Activated T-cell treated with anti-CD3 and anti-CD28 coated beads, Interleukin-2, amount 50 U/mL, for 48 hours (primary cell): ENCODE measurements at regions not wholly inside any gene's neighbourhood (a gene's known extent, or its start where the extent isn't known, plus 50 kb on each side); places are given as distances from the start of the nearest gene placed in this dataset.

Source experiments
- DNase-seq, 2 experiments: peaks; one replicate each; pipeline ENCODE4 v3.0.0-alpha.2; 2020

- DNase-seq: no peak
Observed at GRCh38 chrX:45768666-45769236, 568.1 kb upstream of the DIPK2B start.

DNA sequence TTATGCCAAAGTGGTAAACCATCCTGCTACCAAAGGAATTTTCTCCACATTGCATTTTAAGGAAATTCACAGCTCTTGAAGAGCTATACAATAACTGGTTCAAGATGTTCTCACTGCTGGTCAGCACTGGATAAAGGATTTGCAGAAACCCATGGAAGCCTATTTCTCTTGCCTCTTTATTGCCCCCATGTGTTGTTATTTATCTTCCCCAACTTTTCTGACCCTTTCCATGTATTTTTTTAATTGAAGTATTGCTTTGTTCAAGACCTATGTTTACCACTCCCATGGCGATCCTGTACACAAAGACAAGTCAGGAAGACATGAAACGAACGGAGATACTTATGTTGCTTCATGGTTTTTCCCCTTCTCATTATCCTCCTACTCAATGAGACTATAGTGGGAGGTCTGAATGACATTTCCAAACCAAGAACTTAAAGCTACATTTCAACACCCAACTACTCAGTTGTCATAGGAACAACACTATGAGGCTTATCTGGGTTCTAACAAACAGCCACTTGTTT is 566.4 kb upstream of the DIPK2B start:
- no peak for DNase-seq

DNA sequence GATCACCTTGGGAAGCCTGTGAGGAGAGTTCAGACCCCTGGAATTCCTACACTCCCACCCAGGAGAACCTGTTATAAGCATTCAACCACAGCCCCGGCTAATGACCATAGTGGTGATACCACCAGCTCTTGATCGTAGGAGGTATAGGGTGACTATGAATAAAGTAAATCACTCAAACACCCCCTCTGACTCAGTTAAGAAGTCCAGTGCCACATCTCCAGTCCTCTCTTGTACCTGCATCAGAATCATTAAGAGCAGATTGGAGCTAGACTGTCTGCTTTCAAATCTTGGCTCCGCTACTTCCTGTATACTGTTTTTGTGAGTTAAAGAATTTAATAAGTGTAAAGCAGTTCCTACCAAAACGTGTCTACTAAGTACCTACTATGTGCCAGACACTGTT is 565.1 kb upstream of the DIPK2B start:
- no peak for DNase-seq

DNA sequence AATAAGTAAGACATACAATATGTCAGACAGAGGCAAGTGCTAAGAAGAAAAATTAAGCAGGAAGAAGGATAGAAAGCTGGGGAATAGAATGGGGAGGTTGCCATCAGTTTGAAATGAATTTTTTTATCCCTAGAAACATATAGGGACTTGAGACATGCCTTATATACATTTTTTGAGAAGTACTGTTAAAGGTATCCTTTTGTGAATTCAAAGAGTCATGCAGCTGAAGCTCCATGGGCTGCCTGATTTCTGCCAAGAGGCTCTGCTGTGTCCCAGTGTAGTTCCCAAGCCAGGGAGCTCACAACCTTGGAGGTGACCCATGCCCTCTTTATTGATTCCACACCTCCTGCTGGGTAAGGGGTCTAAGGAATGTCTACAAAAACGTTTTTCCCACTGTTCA is 564.6 kb upstream of the DIPK2B start:
- no peak for DNase-seq

DNA sequence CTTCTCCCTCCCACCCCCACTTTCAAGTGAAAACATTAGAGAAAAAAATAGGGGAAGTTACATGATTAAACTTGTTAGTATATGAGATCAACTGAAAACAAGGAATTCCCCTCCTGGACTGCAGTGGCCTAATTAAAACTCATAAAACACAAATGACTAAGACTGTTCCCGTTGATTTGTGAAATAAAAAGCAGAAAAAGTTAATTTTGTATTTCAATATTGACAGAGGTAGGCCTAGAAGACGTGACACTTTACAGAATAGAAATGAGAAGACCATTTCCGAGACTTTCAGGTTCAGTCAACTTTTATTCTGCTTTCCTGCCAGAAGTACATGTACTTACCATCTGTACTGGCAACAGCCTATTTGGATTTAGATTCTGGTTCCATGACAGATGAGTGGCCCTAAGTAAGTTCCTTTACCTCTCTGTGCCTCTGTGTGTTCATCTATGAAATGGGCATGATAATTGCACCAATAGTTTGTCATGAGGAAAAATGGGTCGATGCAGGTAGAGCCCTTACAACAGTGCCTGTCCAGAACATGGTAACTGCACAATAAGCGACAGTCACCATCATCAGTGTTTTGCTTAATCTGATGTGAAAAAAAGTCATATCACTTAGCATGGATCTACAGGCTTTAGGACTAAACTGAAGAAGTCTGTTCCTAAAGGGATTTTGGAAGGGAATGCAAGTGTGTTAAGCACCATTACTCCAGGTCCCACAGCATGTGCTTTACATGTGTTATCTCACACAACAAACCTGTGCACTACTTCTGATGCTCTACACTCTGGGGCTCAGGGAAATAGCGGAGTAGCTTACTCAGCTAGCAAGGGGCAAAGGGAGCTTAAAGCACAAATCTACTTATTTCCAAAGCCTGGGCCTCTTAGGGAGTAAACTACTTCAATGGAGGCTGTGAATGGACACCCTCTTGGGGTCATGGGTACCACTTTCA is 562.3 kb upstream of the DIPK2B start:
- DNase-seq: no peak

DNA sequence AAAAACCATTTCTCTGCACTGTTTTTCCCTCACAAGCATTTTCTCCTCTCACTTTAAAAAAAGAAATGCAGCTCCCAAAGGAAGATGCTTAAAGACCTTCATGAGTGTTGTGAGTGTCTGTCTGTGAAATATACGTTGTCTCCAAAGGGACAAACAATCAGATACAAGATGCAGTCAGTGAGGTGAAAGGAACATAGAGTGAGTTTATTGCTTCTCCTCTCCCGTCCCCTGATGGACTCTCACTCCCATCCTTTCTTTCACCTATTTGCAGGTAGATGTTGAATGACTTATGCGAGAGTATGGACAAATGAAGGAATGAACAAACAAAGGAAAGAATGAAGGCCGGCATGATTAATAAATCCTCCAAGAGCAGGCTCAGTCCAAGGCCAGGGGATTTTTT is 561.2 kb upstream of the DIPK2B start:
- no peak for DNase-seq

DNA sequence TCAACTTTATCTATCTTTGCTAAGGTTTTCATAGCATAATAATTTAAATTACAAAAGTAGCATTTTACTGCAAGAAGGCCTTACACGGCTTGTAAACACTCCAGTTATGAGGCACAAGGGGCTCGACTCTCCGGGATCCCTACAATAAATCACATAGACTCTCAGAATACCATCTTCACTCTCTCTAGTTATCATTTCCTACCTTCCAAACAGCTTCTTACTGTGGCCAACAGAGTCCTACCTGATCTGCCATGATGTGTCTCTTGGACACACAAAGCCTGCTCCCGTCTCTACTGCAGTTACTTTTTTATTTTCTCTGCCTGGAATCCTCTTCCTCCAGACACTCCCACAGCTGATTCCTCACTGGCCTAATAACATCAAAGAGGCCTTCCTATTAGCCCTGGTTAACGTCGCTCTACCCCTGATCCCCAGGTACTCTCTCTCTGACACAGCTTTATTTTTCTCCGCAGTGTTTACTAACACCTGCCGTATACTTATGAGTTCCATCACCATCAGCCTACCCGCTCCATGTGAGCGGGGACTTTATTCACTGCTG is 559.6 kb upstream of the DIPK2B start:
- no peak for DNase-seq

DNA sequence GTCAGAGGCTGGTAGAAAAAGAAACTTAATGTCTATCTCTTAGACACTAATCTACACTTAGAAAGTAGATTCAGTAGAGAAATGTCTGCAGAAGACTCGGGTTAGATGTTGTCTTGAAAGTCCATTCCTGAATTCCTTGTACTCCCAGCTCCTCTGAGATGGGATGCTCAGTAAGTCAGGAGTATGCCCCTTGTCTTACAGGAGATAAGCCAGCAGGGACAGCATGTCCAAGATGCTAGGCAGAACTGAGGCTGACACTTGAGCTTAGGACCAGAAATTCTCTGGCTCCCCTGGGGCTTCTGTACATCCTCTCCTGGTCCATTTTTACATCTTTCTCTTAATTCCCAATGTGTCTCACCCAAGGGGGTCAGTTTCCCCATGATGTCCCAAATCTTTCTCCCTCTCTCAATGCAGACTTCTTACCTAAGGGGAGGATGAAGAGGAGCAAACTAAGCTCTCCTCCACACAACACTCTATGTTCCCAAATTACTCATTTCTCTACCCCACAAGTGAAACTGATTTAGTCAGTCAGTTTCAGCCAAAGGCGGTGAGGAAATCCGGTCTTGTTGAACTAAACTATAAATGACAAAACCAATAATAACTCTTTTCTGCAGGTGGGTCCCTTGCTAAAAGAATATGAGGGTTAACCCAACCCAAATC is 558.2 kb upstream of the DIPK2B start:
- peak; percentile 45 to 54 for DNase-seq

DNA sequence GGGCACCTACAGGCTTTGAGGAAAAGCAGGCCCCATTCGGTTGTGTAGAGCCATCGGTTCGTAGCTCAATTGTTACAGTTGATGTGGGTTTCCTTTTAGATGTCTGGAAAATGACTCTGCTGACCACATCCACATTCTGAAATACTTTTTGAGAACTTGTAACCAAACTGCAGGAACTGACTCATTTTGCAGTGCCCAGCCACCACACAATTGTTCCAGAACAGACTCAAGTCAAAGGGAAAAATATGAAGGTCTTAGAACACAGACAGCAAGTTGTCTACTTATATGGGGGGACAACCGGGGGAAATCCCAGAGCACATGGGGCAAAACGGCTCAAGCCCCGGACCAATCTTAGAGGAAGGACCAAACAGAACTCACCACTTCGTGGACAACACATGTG is 557.6 kb upstream of the DIPK2B start:
- peak; percentile 61 to 68 for DNase-seq

- DNase-seq: no peak
Observed at GRCh38 chrX:45757272-45757671, 556.6 kb upstream of the DIPK2B start.

DNA sequence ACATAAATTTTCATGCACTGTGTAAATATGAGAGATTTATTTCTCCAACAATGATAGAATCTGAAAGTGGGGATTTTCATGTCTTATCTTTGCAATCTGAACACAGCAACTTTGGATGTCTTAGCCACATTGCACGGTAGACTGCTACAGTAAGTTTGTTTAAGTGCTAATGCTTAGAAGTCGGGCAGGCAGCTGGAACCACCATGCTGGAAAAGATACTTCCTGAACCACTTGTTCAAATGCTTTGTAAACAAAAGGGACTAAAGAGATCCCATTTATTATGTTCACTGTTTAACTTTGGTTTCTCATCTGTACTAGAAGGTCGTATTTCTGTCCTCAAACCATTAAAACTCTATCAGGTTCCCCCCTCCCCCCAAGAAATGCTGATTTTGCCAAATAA is 555.9 kb upstream of the DIPK2B start:
- no peak for DNase-seq

GRCh38 chrX:45755703-45756102 is 555.0 kb upstream of the DIPK2B start:
- no peak for DNase-seq

- DNase-seq: no peak
Observed at GRCh38 chrX:45751156-45751555, 550.5 kb upstream of the DIPK2B start.

- no peak for DNase-seq
Observed at GRCh38 chrX:45750639-45751038, 550.0 kb upstream of the DIPK2B start.

DNA sequence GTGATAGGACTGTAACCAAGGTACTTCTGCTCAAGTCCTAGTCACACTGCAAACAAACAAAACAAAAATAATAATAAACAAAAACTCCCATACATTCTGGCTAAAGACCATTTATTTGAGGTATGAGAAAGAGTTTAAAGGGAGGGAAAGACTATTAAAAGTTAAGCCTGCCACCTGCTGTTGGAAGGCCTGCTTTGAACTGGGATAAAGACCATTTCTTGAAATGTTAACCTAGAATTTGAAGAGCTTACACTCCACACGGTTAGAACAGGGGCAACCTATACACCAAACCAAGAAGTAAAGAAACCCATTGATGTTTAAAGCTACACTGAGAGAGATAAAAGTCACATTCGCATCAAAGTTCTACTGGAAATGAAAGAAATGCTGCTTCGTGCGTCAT is 548.7 kb upstream of the DIPK2B start:
- DNase-seq: no peak

- no peak for DNase-seq
Observed at GRCh38 chrX:45748369-45748774, 547.7 kb upstream of the DIPK2B start.

- no peak for DNase-seq
Observed at GRCh38 chrX:45747905-45748304, 547.2 kb upstream of the DIPK2B start.

GRCh38 chrX:45745479-45745878 is 544.8 kb upstream of the DIPK2B start:
- DNase-seq: no peak

GRCh38 chrX:45743906-45744625 is 543.4 kb upstream of the DIPK2B start:
- no peak for DNase-seq

GRCh38 chrX:45743081-45743533 is 542.4 kb upstream of the DIPK2B start:
- peak; percentile 36 to 49 for DNase-seq

GRCh38 chrX:45740291-45740690 is 539.6 kb upstream of the DIPK2B start:
- DNase-seq: no peak

DNA sequence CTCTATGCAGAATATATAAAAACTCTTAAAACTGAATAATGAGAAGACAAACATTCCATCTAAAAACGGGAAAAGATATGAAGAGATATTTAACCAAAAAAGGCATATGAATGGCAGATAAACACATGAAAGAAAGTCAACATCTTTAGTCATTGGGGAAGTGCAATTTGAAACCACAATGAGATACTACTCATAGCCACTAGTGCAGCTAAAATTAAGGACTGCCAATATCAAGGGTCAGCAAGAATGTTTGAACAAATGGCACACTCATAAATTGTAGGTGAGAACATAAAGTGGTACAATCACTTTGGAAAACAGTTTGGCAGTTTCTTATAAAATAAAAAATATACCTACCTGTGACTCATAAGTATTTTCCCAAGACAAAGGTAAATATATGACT is 534.9 kb upstream of the DIPK2B start:
- DNase-seq: no peak

- no peak for DNase-seq
Observed at GRCh38 chrX:45731448-45731847, 530.8 kb upstream of the DIPK2B start.
